ENCODE measurements at regions not wholly inside any gene's neighbourhood (a gene's known extent, or its start where the extent isn't known, plus 50 kb on each side); places are given as distances from the start of the nearest gene placed in this dataset.

GRCh38 chr1:101086783-101087182 is 61.2 kb upstream of the DPH5 start:
- Histone ChIP-seq H3K27me3 (no peaks in the 10 kb centered on the region), H3K9me3 (no peaks in the 10 kb centered on the region), H3K27ac (no peak overlapping the region), H3K4me3 (no peak overlapping the region), H3K36me3 (no peaks in the 10 kb centered on the region), H3K4me1 (no peaks in the 10 kb centered on the region)
- intact Hi-C loops (cut with DNase I), result no loop called here
- no peak for TF ChIP-seq CTCF (IDR thresholded peaks at IDR 0.05)
- DNase-seq, result no peak
- no peak for FAIRE-seq
- ATAC-seq, result no peak
- 77 to 80% methylated on average over 2 of the region's 2 CpGs for WGBS, 2 donors

DNA sequence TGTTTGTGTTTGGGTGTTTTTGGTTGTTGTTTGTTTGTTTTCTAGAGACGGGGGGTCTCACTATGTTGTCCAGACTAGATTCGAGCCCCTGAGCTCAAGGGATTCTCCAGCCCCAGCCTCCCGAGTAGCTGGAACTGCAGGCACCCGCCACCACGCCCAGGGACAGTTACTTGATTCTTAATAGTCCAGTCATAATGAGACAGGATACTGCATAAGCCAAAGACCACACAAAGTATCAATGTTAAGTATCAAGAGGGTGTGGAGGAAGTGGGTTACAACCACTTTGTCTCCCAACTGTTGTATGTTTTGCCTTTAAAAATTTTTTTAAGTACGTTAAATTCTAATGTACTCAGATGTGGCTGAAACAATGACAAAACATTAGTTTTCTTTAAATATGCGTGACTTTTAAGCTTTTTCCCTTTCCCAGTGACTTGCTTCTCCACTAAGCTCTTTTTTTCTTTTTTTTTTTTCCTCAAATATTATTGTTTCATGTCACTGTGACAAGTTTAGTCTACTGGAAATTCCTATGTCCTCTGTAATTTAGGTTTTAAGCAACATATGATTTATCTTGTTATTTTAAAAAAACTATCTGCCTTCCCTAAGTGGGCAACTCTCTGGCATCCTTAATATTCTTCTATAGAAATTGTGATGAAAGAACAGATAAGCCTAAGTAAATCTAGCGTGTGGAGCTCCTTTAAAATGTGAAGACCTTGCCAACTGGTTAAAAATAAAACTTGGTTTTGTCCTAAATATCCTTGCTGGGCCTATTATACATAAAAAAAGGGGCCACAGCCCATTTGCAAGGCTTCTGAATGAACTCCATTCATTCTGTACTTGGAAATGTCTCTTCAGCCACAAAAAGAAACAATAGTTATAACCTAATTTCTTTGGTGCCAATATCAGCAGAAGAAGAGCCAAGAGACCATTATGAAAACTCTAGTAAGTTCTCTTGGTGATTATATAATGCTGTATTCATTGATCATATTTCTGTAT is 56.2 kb upstream of the DPH5 start:
- no peak for DNase-seq
- no peak for FAIRE-seq

DNA sequence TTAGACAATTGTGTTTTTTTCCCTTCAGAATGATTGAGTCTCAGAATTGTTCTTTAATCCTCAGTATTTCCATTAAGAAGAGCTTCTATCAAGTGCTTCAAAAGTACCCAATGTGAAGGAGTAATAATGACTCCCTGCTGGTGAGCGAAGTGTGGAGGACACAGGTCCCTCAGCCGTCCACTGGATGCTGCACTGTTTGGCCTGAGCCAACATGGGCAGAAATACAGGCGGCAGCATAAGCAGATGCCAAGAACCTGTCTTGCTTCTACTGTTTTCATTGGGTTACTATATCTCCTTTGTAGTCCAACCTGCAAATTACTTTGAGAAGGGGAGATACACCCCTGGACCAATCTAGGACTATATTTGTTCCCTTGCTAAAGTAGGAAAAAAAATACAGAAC is 55.3 kb upstream of the DPH5 start:
- Histone ChIP-seq H3K9me3 (no peaks in the 10 kb centered on the region), H3K27ac (no peak overlapping the region), H3K27me3 (no peaks in the 10 kb centered on the region), H3K4me1 (no peaks in the 10 kb centered on the region), H3K4me3 (no peak overlapping the region), H3K36me3 (no peaks in the 10 kb centered on the region)
- no peak for DNase-seq
- WGBS, 2 donors, result 88 to 95% methylated on average over 3 of the region's 3 CpGs
- intact Hi-C loops (cut with DNase I), result no loop called here
- no peak for FAIRE-seq
- no peak for TF ChIP-seq CTCF (IDR thresholded peaks at IDR 0.05)
- ATAC-seq, result no peak

More for the DNA sequence above, 56.2 kb upstream of the DPH5 start:
- Histone ChIP-seq H3K4me3 (no peak overlapping the region), H3K9me3 (no peaks in the 10 kb centered on the region), H3K4me1 (no peaks in the 10 kb centered on the region), H3K27me3 (no peaks in the 10 kb centered on the region), H3K27ac (no peak overlapping the region), H3K36me3 (no peaks in the 10 kb centered on the region)
- intact Hi-C loops (cut with DNase I), result no loop called here
- 92 to 95% methylated on average over 8 of the region's 8 CpGs for WGBS, 2 donors
- TF ChIP-seq CTCF (IDR thresholded peaks at IDR 0.05), result no peak
- no peak for ATAC-seq

DNA sequence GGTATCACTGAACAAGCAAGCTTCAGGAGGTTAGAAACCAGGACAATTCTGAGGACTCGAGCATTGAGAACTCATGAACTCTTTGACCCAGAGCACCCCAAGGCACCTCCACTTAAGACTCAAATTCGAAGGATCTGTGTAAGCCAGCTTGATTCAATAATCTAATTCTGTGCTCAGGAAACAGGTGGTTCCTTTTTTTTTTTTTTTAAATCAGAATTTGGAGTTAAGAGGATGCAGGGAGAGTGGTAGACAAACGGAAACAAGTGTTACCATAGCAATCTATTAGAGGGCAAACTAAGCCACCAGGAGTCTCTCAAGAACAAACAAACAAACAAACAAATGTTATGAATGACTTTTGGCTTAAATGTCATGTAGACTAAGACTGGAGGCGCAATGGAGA is 53.8 kb upstream of the DPH5 start:
- 85 to 89% methylated on average over 4 of the region's 4 CpGs for WGBS, 2 donors
- no peak for FAIRE-seq
- H3K9me3 ChIP-seq, result no peaks in the 10 kb centered on the region
- no peak overlapping the region for H3K27ac ChIP-seq
- TF ChIP-seq CTCF (IDR thresholded peaks at IDR 0.05), result no peak
- no peak for DNase-seq
- intact Hi-C loops (cut with DNase I), result no loop called here
- no peaks in the 10 kb centered on the region for H3K27me3 ChIP-seq
- no peak overlapping the region for H3K4me3 ChIP-seq
- no peaks in the 10 kb centered on the region for H3K36me3 ChIP-seq
- ATAC-seq, result no peak
- no peaks in the 10 kb centered on the region for H3K4me1 ChIP-seq

DNA sequence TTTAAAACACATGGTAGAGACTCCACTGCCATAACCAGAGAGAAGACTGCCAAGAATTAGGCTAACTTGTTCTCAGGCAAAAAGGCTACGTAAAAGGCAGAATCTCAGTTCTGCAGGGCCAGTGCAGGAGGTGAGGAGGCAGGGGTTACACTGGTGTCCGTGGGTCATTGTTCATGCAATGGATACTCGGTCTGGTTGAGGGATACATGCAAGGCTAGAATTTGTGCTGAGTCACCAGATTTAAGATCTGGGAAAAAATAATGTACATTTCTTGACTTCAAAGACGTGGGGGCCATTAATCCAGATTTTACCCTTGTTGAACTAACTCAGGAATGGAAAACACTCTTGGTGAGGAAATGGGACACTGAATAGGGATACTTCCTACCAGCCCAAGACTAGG is 52.3 kb upstream of the DPH5 start:
- 90 to 98% methylated on average over 4 of the region's 4 CpGs for WGBS, 2 donors
- no peak overlapping the region for H3K4me3 ChIP-seq

More for the DNA sequence above, 52.3 kb upstream of the DPH5 start:
- TF ChIP-seq CTCF (IDR thresholded peaks at IDR 0.05), result no peak
- H3K36me3 ChIP-seq, result no peaks in the 10 kb centered on the region
- H3K9me3 ChIP-seq, result no peaks in the 10 kb centered on the region
- no peak overlapping the region for H3K27ac ChIP-seq
- no peaks in the 10 kb centered on the region for H3K4me1 ChIP-seq
- H3K27me3 ChIP-seq, result no peaks in the 10 kb centered on the region
- no peak for ATAC-seq
- DNase-seq, result no peak
- FAIRE-seq, result no peak
- intact Hi-C loops (cut with DNase I), result no loop called here
